Mucosa of descending colon (tissue), 3 donors: ENCODE measurements at regions not wholly inside any gene's neighbourhood (a gene's known extent, or its start where the extent isn't known, plus 50 kb on each side); places are given as distances from the start of the nearest gene placed in this dataset.
A peak's percentile ranks its signal among the peaks of the same experiment; 100 is the strongest.

ENCODE experiments used
- ATAC-seq: fragments of 200-7000 bp; cut with Tn5 transposase; one replicate; pipeline ENCODE4 v1.9.1; 2020; ENCODE audit warnings: mild to moderate bottlenecking, moderate library complexity
- DNase-seq, 3 donors: peaks; one replicate each; pipeline ENCODE4 v3.0.0-alpha.2; 2020
- H3K36me3 ChIP-seq: fragments of 200-600 bp; one replicate; pipeline ENCODE4 v1.8.0; 2021; ENCODE audit warnings: low read depth, mild to moderate bottlenecking
- H3K4me1 ChIP-seq: fragments of 200-600 bp; one replicate; pipeline ENCODE4 v1.8.0; 2021; ENCODE audit warnings: low read depth, mild to moderate bottlenecking
- H3K4me3 ChIP-seq: fragments of 200-600 bp; one replicate; pipeline ENCODE4 v1.8.0; 2021; ENCODE audit warnings: mild to moderate bottlenecking
- H3K9me3 ChIP-seq: fragments of 200-600 bp; one replicate; pipeline ENCODE4 v1.8.0; 2021; ENCODE audit warnings: mild to moderate bottlenecking
- intact Hi-C, 2 donors: fragments of 100-400 bp; cut with DNase I in 1 of 2; cut with micrococcal nuclease in 1 of 2; formaldehyde crosslinking; loops; one replicate each; pipeline versions ENCODE4 v1.11.0 to v1.11.1; 2022; cut with DNase I, micrococcal nuclease
- TF ChIP-seq, protein P1 (sequence below): fragments of 200-600 bp; IDR thresholded peaks from one replicate; pipeline ENCODE4 v1.8.0; 2022; ENCODE audit warnings: antibody characterized with exemption, mild to moderate bottlenecking
- donor health status: DM: no; HTN: no; CAD: no; lungs with moderate emphysema.
- donor health status: DM: no; HTN: no; CAD: no.
- donor health status: DM: no; HTN: yes; CAD: no.

DNA sequence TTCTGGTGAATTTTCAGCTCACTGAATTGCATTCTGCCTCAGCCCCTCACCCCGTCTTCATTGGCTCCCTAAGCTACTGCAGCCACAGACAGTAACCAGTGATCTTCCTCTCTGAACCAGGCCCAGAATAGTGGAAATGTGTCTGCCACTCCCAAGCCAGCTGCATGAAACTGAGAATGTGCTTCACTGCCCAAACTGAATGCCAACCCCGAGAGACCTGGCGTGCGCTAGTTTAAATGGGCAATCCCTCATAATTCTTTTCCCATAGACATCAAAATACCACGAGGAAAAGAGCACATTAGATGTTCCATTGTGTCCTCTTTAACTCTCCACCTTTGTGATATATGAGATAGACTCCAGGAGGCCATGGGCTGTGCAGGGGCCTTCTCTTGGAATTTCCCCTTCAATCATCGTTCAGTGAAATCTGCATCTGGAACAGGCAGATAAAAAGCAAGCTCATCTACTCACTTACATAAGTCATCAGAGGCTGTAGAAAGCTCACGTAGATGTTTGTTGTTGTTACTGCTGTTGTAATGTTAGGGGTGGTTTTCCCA lies 320.2 kb downstream of the NFIB start:
- intact Hi-C loops: no loop called here
- DNase-seq: no peak
- ATAC-seq: no peak
- no peaks in the 10 kb centered on the region for H3K9me3 ChIP-seq
- no peaks in the 10 kb centered on the region for H3K36me3 ChIP-seq
- no peak overlapping the region for H3K4me3 ChIP-seq
- TF ChIP-seq, protein P1, sequence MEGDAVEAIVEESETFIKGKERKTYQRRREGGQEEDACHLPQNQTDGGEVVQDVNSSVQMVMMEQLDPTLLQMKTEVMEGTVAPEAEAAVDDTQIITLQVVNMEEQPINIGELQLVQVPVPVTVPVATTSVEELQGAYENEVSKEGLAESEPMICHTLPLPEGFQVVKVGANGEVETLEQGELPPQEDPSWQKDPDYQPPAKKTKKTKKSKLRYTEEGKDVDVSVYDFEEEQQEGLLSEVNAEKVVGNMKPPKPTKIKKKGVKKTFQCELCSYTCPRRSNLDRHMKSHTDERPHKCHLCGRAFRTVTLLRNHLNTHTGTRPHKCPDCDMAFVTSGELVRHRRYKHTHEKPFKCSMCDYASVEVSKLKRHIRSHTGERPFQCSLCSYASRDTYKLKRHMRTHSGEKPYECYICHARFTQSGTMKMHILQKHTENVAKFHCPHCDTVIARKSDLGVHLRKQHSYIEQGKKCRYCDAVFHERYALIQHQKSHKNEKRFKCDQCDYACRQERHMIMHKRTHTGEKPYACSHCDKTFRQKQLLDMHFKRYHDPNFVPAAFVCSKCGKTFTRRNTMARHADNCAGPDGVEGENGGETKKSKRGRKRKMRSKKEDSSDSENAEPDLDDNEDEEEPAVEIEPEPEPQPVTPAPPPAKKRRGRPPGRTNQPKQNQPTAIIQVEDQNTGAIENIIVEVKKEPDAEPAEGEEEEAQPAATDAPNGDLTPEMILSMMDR: no peak
- H3K4me1 ChIP-seq: peaks cover 2% of the 10 kb centered on the region

DNA sequence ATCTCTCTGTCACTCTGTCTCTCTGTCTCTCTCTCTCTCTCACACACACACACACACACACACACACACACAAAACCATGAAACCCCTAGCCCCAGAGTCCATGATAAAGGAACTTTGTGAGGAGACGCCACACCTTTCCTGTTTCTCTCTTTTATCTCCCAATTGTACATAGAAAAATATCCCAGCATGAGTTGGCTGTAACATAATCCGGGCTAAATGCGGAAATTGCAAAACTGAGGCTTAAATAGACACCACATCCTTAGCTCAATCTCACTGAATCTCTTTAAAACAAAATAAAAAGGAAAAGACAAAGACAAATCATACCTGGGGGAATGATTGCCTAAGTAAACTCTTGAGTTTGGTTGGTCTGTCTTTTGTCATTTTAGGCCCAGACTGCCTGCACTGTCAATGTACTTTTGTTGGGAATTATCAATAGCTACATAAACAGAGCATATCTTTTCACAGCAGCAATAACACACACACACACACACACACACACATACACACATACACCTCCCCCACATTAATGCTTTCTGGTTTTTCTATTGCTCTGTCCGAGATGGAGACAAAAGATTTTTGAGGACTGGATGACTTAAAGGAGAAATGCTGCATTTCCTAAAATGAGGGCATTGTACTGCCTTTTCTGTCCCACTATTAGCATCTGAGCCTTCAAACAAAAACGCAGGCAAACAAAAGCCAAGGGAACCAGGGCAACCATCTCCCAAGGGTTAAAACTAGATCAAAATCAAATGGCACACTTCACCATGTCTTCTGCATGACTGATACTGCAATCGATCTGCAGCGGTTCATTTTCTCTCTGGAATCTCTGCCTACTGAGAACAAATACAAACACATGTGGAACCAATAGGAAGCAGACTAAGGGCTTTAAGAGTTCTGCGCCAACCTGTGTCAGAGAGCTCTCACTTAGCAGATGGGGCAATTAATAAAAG lies 321.5 kb downstream of the NFIB start:
- ATAC-seq: no peak
- intact Hi-C loops: no loop called here
- H3K9me3 ChIP-seq: no peaks in the 10 kb centered on the region

DNA sequence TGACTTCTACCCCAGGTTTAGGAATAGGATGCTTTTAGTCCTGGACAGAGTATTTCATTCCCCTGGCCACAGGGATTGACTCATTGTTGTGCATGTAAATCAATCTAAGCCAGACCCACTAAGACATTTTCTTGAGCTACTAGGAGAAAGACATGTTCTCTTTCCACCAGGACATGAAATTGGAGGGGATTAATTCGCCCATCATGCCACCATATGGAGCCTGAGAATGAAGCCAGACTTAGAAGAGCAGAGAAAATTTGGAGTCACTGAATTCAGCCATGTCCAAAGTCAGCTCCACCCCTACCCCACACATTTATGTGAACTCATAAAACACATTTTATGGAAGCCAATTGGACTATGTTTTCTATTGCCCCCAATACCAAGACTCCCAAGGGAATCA lies 322.5 kb downstream of the NFIB start:
- DNase-seq: no peak
- peak; percentile 15 for ATAC-seq
- Histone ChIP-seq H3K9me3 (no peaks in the 10 kb centered on the region), H3K36me3 (no peaks in the 10 kb centered on the region), H3K4me1 (peaks cover 2% of the 10 kb centered on the region), H3K4me3 (no peak overlapping the region)
- TF ChIP-seq, protein P1: no peak
- intact Hi-C loops: no loop called here

More for the DNA sequence above, 321.5 kb downstream of the NFIB start:
- TF ChIP-seq, protein P1: no peak
- H3K36me3 ChIP-seq: no peaks in the 10 kb centered on the region
- no peak for DNase-seq
- H3K4me1 ChIP-seq: peaks cover 2% of the 10 kb centered on the region
- no peak overlapping the region for H3K4me3 ChIP-seq

DNA sequence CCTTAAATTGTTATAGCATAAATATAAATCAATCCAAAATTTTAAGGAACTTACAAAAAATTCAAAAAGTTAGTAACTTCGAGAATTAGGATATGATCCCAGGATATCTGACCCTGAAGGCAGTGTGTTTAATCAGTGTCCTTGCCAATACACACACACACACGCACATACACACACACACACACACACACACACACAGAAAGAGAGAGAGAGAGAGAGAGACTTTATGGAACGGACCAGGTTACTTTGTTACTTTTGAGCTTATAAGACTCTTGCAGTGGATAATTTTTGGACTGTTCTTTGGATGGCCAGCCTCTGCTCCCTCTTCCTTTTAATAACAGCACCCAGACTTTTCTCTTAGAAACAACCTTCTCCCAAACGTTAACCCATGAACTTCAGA lies 322.9 kb downstream of the NFIB start:
- peaks cover 2% of the 10 kb centered on the region for H3K4me1 ChIP-seq
- H3K4me3 ChIP-seq: no peak overlapping the region
- DNase-seq (no peak), ATAC-seq (no peak)
- no peaks in the 10 kb centered on the region for H3K9me3 ChIP-seq
- intact Hi-C loops: no loop called here
- H3K36me3 ChIP-seq: no peaks in the 10 kb centered on the region
- TF ChIP-seq, protein P1: no peak

DNA sequence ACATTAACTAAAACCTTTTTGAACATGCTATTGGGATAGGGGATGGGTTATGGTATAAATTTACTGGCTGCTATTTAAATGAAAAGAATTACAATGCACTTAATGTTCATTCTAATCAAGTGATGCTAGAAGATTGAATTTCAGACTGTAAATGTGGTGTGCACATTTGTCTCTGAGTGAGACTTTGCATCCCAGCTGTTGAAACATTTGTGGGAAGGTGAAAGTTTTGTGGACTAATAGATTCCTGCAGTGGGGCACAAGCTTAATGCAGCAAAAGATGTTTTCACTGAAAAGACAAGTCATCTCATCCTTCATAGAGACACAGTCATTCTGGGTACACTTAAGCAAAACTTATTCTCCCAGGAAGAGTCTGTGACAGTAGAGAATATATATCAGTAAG lies 323.6 kb downstream of the NFIB start:
- intact Hi-C loops: no loop called here
- Histone ChIP-seq H3K9me3 (no peaks in the 10 kb centered on the region), H3K4me3 (no peak overlapping the region), H3K36me3 (no peaks in the 10 kb centered on the region), H3K4me1 (peaks cover 2% of the 10 kb centered on the region)
- DNase-seq: no peak
- no peak for ATAC-seq
- TF ChIP-seq, protein P1: no peak
